ENCODE measurements at regions not wholly inside any gene's neighbourhood (a gene's known extent, or its start where the extent isn't known, plus 50 kb on each side); places are given as distances from the start of the nearest gene placed in this dataset.
"Not testable (repeated sequence)": the region's sequence is repeated elsewhere in the genome, so short reads cannot be mapped to it uniquely, and the experiment has no call there.

DNA sequence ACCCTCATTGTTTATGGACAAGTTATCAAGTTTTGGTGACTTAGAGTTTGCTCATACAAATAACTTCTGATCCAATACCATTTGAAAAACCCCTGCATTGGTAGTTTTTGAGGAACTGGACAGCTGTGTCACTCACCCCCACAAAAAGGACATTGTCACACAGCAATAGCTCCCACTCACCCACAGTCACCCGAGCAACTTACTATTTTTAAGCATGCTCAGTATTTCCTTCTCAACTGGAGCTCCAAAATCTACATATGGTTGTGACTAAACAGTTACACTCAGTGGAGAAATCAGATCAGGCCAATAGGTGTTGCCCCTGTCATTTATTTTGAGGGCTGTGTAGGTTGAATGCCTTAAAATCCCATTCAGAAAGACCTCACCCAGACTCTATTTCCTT, 165.2 kb upstream of the AUTS2 start:
- H3K27ac Mint-ChIP-seq, result no peak overlapping the region
- H3K4me1 Mint-ChIP-seq (ENCODE audit: low read depth), result no peaks in the 10 kb centered on the region
- CTCF ChIA-PET, result no interaction called here
- no peak for DNase-seq
- peaks cover 2% of the 10 kb centered on the region for H3K36me3 Mint-ChIP-seq (ENCODE audit: low read depth)
- H3K4me3 Mint-ChIP-seq, result no peak overlapping the region
- intact Hi-C loops (cut with micrococcal nuclease), result no loop called here
- H3K27me3 Mint-ChIP-seq (ENCODE audit: low read depth), result peaks cover 22% of the 10 kb centered on the region
- peaks cover 7% of the 10 kb centered on the region for H3K9me3 Mint-ChIP-seq

DNA sequence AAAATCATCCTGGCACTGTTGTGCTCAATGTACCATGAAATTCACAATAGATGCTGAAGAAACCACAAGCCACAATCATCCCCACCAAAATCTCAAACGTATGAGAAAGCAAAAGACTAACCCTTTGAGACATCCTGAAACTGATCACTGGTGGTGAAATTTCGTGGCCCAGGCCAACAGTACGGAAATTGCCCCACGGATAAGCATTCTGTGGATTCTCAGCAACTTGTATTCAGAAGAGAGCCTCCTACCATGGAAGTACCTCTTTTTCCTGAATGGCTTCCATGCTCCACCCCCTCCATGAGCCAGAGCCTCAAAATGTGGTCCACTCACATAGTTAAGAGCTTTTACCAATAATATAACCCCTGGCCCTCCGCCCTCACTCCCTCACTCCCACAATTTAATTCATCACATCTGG, 163.9 kb upstream of the AUTS2 start:
- no peaks in the 10 kb centered on the region for H3K4me1 Mint-ChIP-seq (ENCODE audit: low read depth)
- CTCF ChIA-PET, result no interaction called here
- intact Hi-C loops (cut with micrococcal nuclease), result no loop called here
- no peak for DNase-seq
- H3K9me3 Mint-ChIP-seq, result peaks cover 5% of the 10 kb centered on the region
- peaks cover 2% of the 10 kb centered on the region for H3K36me3 Mint-ChIP-seq (ENCODE audit: low read depth)
- peaks cover 17% of the 10 kb centered on the region for H3K27me3 Mint-ChIP-seq (ENCODE audit: low read depth)
- no peak overlapping the region for H3K4me3 Mint-ChIP-seq
- H3K27ac Mint-ChIP-seq, result no peak overlapping the region

DNA sequence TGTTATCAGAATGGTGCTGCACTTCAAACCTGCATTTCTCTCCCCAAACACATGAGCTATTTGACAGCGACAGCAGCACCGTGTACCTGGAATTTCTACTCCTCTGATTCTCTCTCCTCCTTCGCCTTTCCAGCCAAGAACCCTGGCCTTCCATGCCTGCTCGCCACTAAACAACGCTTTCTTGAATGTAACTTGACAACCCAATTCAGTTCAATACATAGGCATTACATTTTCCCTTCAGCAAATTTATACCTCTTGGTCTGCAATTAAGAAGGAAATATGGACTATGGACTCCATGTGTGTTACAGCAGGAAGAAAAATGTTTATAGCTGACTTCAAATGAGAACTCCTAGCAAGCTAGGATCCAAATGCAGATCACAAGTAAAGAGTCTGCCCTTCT, 162.6 kb upstream of the AUTS2 start:
- CTCF ChIA-PET, result interaction anchor here (0.6 kb wide), 1 partner anchor 42 kb away, joined by 3 read pairs; no protein-coding TSS in a partner anchor
- intact Hi-C loops (cut with micrococcal nuclease), result no loop called here
- H3K9me3 Mint-ChIP-seq, result peaks cover 12% of the 10 kb centered on the region
- no peak overlapping the region for H3K27ac Mint-ChIP-seq
- H3K4me3 Mint-ChIP-seq, result no peak overlapping the region
- H3K36me3 Mint-ChIP-seq (ENCODE audit: low read depth), result peaks cover 2% of the 10 kb centered on the region
- no peak for DNase-seq
- peaks cover 7% of the 10 kb centered on the region for H3K27me3 Mint-ChIP-seq (ENCODE audit: low read depth)
- no peaks in the 10 kb centered on the region for H3K4me1 Mint-ChIP-seq (ENCODE audit: low read depth)

DNA sequence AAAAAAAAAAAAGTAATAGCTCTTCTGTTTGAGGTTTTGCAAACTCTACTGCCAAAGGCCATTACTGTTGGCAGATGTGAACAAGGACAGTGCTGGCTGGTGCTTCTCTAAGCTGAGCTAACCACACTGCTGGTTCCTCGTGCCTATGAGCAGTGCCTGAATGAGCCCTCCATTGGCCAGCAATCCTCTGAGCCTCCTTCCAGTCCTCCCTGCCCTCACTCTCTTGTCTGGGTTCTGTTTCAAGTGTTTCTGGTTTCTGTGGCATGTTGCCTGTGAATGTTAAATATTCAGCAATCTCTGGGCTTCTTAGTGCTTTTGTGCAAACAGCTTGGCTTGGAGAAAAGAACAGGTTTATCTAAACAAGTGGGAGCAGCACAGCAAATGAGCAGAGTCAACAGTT, 161.3 kb upstream of the AUTS2 start:
- Mint-ChIP-seq H3K4me3 (no peak overlapping the region), H3K27me3 (ENCODE audit: low read depth) (peaks cover under 1% of the 10 kb centered on the region), H3K27ac (no peak overlapping the region), H3K4me1 (ENCODE audit: low read depth) (no peaks in the 10 kb centered on the region), H3K36me3 (ENCODE audit: low read depth) (peaks cover 4% of the 10 kb centered on the region), H3K9me3 (peaks cover 16% of the 10 kb centered on the region)
- no peak for DNase-seq
- CTCF ChIA-PET, result no interaction called here
- intact Hi-C loops (cut with micrococcal nuclease), result no loop called here

DNA sequence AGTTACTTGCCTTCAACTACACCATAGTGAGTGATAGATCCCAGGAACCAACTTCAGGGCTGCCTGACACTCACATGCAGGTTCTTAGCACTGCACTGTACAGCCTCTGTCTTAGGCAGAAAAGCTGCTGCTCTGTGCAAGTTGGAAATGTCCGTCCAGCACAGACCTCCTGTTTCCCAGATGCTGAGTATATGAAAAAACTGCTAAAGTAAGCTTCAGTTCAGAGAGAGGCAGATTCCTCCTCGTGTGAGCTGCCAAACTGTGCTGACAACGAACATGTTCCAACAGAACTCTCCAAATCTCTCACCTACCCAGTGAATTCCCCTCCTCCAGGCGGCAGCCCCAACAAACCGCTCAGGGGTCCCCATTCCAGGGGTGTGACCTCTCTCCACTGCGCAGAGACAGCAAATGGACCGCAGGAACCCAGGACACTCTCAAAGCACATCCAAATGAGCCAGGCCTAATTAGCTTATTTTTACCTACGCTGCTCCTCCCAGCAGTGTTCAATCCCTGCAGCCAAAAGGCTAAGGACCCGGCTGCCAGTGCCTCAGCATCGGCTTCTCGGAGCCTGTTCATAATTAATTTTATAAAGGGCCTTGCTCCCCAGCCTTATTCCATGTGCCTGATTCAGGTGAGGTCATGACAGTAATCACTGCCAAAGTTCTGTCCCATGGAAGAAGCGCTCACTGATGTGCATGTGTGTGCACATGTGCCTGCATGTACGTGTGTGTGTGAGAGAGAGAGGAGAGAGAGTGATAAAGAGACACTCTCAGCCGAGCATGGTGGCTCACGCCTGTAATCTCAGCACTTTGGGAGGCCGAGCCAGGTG, 159.5 kb upstream of the AUTS2 start:
- Mint-ChIP-seq H3K9me3 (peaks cover 20% of the 10 kb centered on the region), H3K4me3 (no peak overlapping the region), H3K4me1 (ENCODE audit: low read depth) (no peaks in the 10 kb centered on the region), H3K27ac (no peak overlapping the region), H3K36me3 (ENCODE audit: low read depth) (peaks cover 4% of the 10 kb centered on the region), H3K27me3 (ENCODE audit: low read depth) (no peaks in the 10 kb centered on the region)
- DNase-seq, result no peak
- intact Hi-C loops (cut with micrococcal nuclease), result no loop called here
- CTCF ChIA-PET, result interaction anchor here (0.6 kb wide), 1 partner anchor 80 kb away, joined by 3 read pairs; no protein-coding TSS in a partner anchor

DNA sequence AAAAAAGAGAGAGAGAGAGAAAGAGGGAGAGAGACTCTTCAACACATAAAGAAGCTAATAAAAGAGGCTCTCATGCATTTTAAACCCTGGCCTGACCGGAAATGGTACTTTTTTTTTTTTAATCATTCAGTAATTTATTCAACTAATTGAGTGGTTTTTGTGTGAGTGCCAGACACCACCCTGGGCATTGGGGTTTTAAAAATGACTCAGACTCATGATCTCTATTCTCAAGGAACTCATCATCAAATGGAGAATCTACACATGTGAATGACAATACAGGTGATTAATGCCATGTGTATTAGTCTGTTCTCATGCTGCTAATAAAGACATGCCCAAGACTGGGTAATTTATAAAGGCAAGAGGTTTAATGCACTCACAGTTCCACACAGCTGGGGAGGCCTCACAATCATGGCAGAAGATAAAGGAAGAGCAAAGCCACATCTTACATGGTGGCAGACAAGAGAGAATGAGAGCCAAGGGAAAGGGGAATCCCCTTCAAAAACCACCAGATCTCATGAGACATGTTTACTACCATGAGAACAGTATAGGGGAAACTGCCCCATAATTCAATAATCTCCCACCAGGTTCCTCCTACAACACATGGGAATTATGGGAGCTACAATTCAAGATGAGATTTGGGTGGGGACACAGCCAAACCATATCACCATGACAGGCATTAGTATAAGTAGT, 158.5 kb upstream of the AUTS2 start:
- intact Hi-C loops (cut with micrococcal nuclease), result no loop called here
- Mint-ChIP-seq H3K36me3 (ENCODE audit: low read depth) (peaks cover 3% of the 10 kb centered on the region), H3K9me3 (peaks cover 19% of the 10 kb centered on the region), H3K4me3 (no peak overlapping the region), H3K27me3 (ENCODE audit: low read depth) (no peaks in the 10 kb centered on the region), H3K4me1 (ENCODE audit: low read depth) (no peaks in the 10 kb centered on the region), H3K27ac (no peak overlapping the region)
- no peak for DNase-seq
- CTCF ChIA-PET, result interaction anchor here (0.6 kb wide), 2 partner anchors 81 to 870 kb away, joined by 3 to 4 read pairs; no protein-coding TSS in a partner anchor

DNA sequence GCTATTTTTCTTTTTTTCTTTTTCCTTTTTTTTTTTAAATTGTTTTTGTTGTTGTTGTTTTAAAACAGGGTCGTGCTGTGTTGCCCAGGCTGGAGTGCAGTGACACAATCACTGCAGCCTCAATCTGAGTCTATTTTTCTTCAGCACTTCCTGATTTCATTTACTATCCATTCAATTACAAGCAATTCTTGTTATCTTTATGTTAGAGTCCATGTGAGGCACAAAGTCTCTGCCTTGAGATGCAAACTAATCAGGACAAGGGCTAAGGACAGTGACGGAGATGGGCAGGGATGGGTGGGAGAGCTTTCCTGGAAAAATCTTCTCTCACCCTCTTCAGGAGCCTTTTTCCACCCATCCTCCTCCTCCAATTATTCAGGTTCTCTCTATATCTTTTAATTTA, 157.3 kb upstream of the AUTS2 start:
- H3K4me1 Mint-ChIP-seq (ENCODE audit: low read depth), result no peaks in the 10 kb centered on the region
- CTCF ChIA-PET, result interaction anchor here (0.6 kb wide), 1 partner anchor 298 kb away, joined by 6 read pairs; no protein-coding TSS in a partner anchor
- H3K9me3 Mint-ChIP-seq, result peaks cover 19% of the 10 kb centered on the region

DNA sequence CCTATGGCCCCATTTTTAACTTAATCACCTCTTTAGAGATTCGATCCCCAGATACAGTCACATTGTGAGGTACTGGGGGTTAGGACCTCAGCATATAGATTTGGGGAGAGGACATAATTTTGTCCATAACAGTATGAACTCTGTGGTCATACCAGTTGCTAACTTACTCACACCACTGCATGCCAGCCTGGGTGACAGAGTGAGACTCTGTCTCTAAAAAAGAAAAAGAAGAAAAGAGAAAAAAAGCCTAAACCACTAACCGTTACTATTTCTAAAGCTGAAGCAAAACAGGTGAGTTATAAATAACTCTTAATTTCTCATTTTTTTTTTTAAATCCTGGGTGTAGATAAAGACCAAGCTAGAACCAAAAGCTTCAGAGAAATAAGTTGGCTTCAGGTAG, 155.1 kb upstream of the AUTS2 start:
- Mint-ChIP-seq H3K9me3 (peaks cover 19% of the 10 kb centered on the region), H3K27ac (no peak overlapping the region), H3K36me3 (ENCODE audit: low read depth) (peaks cover 3% of the 10 kb centered on the region), H3K27me3 (ENCODE audit: low read depth) (no peaks in the 10 kb centered on the region), H3K4me1 (ENCODE audit: low read depth) (no peaks in the 10 kb centered on the region), H3K4me3 (no peak overlapping the region)
- no peak for DNase-seq
- CTCF ChIA-PET, result no interaction called here
- intact Hi-C loops (cut with micrococcal nuclease), result no loop called here

More for the DNA sequence above, 157.3 kb upstream of the AUTS2 start:
- intact Hi-C loops (cut with micrococcal nuclease), result no loop called here
- no peak overlapping the region for H3K4me3 Mint-ChIP-seq
- peaks cover 3% of the 10 kb centered on the region for H3K36me3 Mint-ChIP-seq (ENCODE audit: low read depth)
- no peaks in the 10 kb centered on the region for H3K27me3 Mint-ChIP-seq (ENCODE audit: low read depth)
- DNase-seq, result no peak
- H3K27ac Mint-ChIP-seq, result no peak overlapping the region

DNA sequence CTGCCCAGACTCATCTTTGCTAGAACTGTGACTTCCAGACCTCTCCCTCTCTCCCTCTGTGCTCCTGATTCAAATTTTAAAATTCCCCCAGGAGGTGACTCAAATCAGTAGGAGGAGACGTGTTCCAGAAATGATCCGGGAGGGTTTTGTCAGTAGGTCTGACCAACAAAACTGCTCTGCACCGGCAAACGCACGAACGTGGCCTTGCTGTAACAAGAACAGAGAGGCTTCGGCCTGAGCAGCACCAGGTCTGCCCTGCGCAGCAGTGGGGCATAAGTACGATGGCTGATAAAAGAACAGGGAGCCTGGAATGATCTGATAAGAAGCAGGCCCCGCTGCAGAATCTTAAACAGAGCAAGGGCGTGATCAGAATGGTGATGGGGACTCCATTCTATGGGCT, 152.7 kb upstream of the AUTS2 start:
- DNase-seq, result no peak
- Mint-ChIP-seq H3K9me3 (peaks cover 11% of the 10 kb centered on the region), H3K4me3 (no peak overlapping the region), H3K27ac (no peak overlapping the region), H3K4me1 (ENCODE audit: low read depth) (no peaks in the 10 kb centered on the region), H3K27me3 (ENCODE audit: low read depth) (no peaks in the 10 kb centered on the region), H3K36me3 (ENCODE audit: low read depth) (peaks cover 3% of the 10 kb centered on the region)
- intact Hi-C loops (cut with micrococcal nuclease), result no loop called here
- CTCF ChIA-PET, result no interaction called here

DNA sequence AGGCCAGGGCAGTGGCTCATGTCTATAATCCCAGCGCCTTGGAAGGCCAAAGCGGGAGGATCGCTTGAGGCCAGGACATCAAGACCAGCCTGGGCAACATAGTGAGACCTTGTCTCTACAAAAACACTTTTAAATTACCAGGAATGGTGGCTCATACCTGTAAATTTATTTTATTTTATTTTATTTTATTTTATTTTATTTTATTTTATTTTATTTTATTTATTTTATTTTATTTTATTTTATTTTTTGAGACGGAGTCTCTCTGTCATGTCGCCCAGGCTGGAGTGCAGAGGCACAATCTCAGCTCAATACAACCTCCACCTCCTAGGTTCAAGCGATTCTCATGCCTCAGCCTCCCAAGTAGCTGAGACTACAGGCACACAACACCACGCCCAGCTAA, 152.1 kb upstream of the AUTS2 start:
- H3K36me3 Mint-ChIP-seq (ENCODE audit: low read depth); H3K27ac Mint-ChIP-seq; H3K4me3 Mint-ChIP-seq; H3K27me3 Mint-ChIP-seq (ENCODE audit: low read depth); intact Hi-C loops (cut with micrococcal nuclease); DNase-seq; CTCF ChIA-PET; H3K4me1 Mint-ChIP-seq (ENCODE audit: low read depth): not testable (repeated sequence)
- H3K9me3 Mint-ChIP-seq, result peaks cover 11% of the 10 kb centered on the region

DNA sequence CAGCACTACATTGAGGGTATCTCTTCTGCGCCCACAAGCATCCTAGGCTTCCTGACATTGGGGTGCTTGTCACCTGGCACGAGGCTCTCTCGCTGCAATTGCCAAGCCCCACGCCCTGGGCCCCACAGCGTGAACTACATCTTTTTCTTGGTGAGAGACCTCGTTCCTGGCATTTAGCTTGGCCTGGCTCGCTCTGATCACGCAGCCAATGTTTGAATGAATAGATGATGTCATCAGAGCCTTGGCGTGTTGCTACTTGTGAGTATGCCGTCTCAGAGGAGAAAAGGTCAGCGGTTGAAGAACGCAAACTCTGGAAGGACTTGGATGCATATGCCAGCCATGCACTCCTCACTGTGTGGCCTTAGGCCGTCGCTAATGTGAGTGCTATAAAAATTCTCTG, 150.2 kb upstream of the AUTS2 start:
- Mint-ChIP-seq H3K27me3 (ENCODE audit: low read depth) (no peaks in the 10 kb centered on the region), H3K36me3 (ENCODE audit: low read depth) (no peaks in the 10 kb centered on the region), H3K4me3 (no peak overlapping the region), H3K4me1 (ENCODE audit: low read depth) (no peaks in the 10 kb centered on the region), H3K27ac (no peak overlapping the region), H3K9me3 (peaks cover 2% of the 10 kb centered on the region)
- intact Hi-C loops (cut with micrococcal nuclease), result no loop called here
- no peak for DNase-seq
- CTCF ChIA-PET, result no interaction called here

DNA sequence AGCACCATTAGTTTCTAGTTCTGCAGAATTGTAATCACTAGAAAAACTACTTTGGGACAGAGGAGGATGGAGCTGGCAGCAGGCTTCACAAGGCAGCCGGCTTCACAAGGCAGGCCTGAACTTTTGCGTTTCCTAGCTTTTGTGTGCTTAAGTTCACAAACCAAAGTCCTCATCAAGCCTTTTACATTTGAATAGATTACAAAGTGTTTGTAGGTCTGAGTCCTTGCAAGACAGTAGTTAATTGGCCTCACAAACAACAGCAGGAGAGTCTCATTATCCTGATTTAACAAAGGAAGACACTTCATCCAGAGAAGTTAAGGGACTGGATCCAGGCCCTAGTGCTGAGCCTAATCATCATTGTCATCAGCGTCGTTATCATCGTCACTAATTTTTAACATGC, 147.8 kb upstream of the AUTS2 start:
- H3K9me3 Mint-ChIP-seq, result no peaks in the 10 kb centered on the region
- H3K27me3 Mint-ChIP-seq (ENCODE audit: low read depth), result no peaks in the 10 kb centered on the region
- intact Hi-C loops (cut with micrococcal nuclease), result no loop called here
- H3K36me3 Mint-ChIP-seq (ENCODE audit: low read depth), result no peaks in the 10 kb centered on the region
- CTCF ChIA-PET, result no interaction called here
- H3K4me1 Mint-ChIP-seq (ENCODE audit: low read depth), result no peaks in the 10 kb centered on the region
- H3K4me3 Mint-ChIP-seq, result no peak overlapping the region
- H3K27ac Mint-ChIP-seq, result no peak overlapping the region
- DNase-seq, result no peak

DNA sequence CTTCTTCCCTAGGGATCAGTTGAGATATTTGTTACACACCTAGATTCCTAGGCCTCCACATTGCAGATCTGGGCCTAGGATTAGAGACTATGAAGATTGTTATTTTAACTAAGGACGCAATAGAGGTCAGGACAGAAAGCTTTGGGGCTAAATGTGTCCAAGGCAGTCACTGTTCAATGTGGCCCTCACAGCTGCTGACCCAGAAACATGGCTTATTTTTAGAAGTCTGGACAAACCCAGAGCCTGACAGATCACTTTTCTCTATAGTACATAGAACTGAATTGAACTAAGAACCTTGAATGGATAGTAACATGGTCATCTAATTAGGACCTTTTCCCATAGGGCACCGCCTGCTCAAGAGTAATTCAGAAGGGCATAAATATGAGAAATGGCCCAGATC, 146.6 kb upstream of the AUTS2 start:
- Mint-ChIP-seq H3K27ac (no peak overlapping the region), H3K36me3 (ENCODE audit: low read depth) (no peaks in the 10 kb centered on the region), H3K4me1 (ENCODE audit: low read depth) (no peaks in the 10 kb centered on the region), H3K27me3 (ENCODE audit: low read depth) (no peaks in the 10 kb centered on the region), H3K9me3 (no peaks in the 10 kb centered on the region), H3K4me3 (no peak overlapping the region)
- intact Hi-C loops (cut with micrococcal nuclease), result no loop called here
- DNase-seq, result no peak
- CTCF ChIA-PET, result no interaction called here

Measured in activated naive CD4-positive, alpha-beta T cell treated with anti-CD3 and anti-CD28 coated beads for 36 hours (primary cell).